PC-3 (cell line): ENCODE measurements at regions not wholly inside any gene's neighbourhood (a gene's known extent, or its start where the extent isn't known, plus 50 kb on each side); places are given as distances from the start of the nearest gene placed in this dataset.
A peak's percentile ranks its signal among the peaks of the same experiment; 100 is the strongest.

ENCODE experiments used
- ATAC-seq: fragments of 200-7000 bp; cut with Tn5 transposase; 2 replicates; pipeline ENCODE4 v1.9.1; 2020; ENCODE audit warnings: mild to moderate bottlenecking, moderate library complexity
- BruUV-seq: library from RNA; stranded (reverse); fragments of 400-500 nt; replicated peaks from 2 replicates; lab custom pipeline; 2021; lab: Mats Ljungman, UMichigan
- CTCF ChIA-PET: fragments of 300-600 bp; sonication (Branson Sonifier 250); formaldehyde crosslinking; loops from one replicate; lab custom pipeline; 2022; ENCODE audit warnings: antibody characterized with exemption; lab: Charles Lee
- POLR2A ChIA-PET: fragments of 300-600 bp; sonication (Branson Sonifier 250); formaldehyde crosslinking; loops from one replicate; lab custom pipeline; 2022; ENCODE audit warnings: antibody characterized with exemption; ENCODE audit not compliant: unreplicated experiment; lab: Charles Lee
- DNase-seq: peaks from one replicate; pipeline ENCODE4 v3.0.0-alpha.2; 2015
- H2AFZ ChIP-seq: fragments of 300-600 bp; sonication (generic); 2 replicates; pipeline ENCODE4 v1.6.0; 2016; ENCODE audit warnings: antibody characterized with exemption, low read length
- H3F3A ChIP-seq: fragments of 300-600 bp; sonication (generic); one replicate; pipeline ENCODE4 v1.6.0; 2017; ENCODE audit warnings: antibody characterized with exemption, low read length, control low read depth, mild to moderate bottlenecking; ENCODE audit not compliant: unreplicated experiment
- H3K27ac ChIP-seq: fragments of 300-600 bp; sonication (generic); 2 replicates; pipeline ENCODE4 v1.5.1; 2016; ENCODE audit warnings: mild to moderate bottlenecking, low read length
- H3K27me3 ChIP-seq: fragments of 300-600 bp; sonication (generic); 2 replicates; pipeline ENCODE4 v1.6.1; 2016; ENCODE audit warnings: low read length, mixed read lengths
- H3K36me3 ChIP-seq: fragments of 300-600 bp; sonication (generic); 2 replicates; pipeline ENCODE4 v1.6.1; 2016; ENCODE audit warnings: low read depth, mixed run types, low read length, mixed read lengths
- H3K4me1 ChIP-seq: fragments of 300-600 bp; sonication (generic); 2 replicates; pipeline ENCODE4 v1.5.1; 2016; ENCODE audit warnings: low read length; ENCODE audit not compliant: insufficient read depth
- H3K4me2 ChIP-seq: fragments of 300-600 bp; sonication (generic); 2 replicates; pipeline ENCODE4 v1.6.0; 2016; ENCODE audit warnings: low read length
- H3K4me3 ChIP-seq: fragments of 300-600 bp; sonication (generic); 2 replicates; pipeline ENCODE4 v1.5.1; 2016; ENCODE audit warnings: mild to moderate bottlenecking, low read length, mixed read lengths
- H3K79me2 ChIP-seq: fragments of 300-600 bp; sonication (generic); 2 replicates; pipeline ENCODE4 v1.6.1; 2017; ENCODE audit warnings: low read length, mixed read lengths
- H3K9ac ChIP-seq: fragments of 300-600 bp; sonication (generic); 2 replicates; pipeline ENCODE4 v1.6.0; 2016; ENCODE audit warnings: mild to moderate bottlenecking, low read length
- H3K9me2 ChIP-seq: fragments of 300-600 bp; sonication (generic); replicated peaks from 2 replicates; pipeline ENCODE4 v1.6.1; 2016; ENCODE audit warnings: mixed run types, low read length, mixed read lengths
- H3K9me3 ChIP-seq: fragments of 300-600 bp; sonication (generic); 2 replicates; pipeline ENCODE4 v1.6.1; 2016; ENCODE audit warnings: low read length, mixed read lengths
- H4K20me1 ChIP-seq: fragments of 300-600 bp; sonication (generic); 2 replicates; pipeline ENCODE4 v1.6.1; 2016; ENCODE audit warnings: low read length, mixed read lengths
- EZH2 ChIP-seq: fragments of 300-600 bp; sonication (generic); IDR thresholded peaks from one replicate; pipeline ENCODE4 v1.6.1; 2017; ENCODE audit warnings: antibody characterized with exemption, mild to moderate bottlenecking, low read length; ENCODE audit not compliant: unreplicated experiment
- EZH2phosphoT487 ChIP-seq: fragments of 300-600 bp; sonication (generic); IDR thresholded peaks from 2 replicates; pipeline ENCODE4 v1.6.1; 2018; ENCODE audit warnings: mild to moderate bottlenecking, antibody characterized with exemption, low read length, borderline replicate concordance
- intact Hi-C: fragments of 100-400 bp; cut with micrococcal nuclease; formaldehyde crosslinking; loops from 2 replicates; pipeline ENCODE4 v1.9.0; 2023
- TF ChIP-seq, protein P1 (sequence below): fragments of 300-600 bp; sonication (generic); conservative IDR thresholded peaks from 2 replicates; pipeline ENCODE4 v1.5.1; 2017; ENCODE audit warnings: antibody characterized with exemption, low read depth, mild to moderate bottlenecking, low read length

DNA sequence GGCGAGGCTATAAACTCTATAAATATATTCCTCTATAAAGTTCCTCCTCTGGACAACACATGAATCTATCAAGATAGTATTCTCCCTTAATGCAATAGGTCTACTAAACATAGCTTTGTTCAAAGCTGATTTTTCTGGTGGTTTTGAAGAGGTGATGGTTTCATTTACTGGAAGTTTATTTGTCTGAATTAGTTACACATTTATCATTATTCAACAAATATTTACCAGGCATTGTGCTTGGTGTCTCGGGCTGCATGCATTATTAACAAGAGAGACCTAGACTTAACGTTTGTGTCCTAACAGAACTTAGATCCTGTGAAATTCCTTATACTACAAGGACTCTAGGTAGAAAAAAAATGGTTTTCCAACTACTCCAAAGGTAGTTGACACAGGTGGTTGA is 511.4 kb upstream of the B3GALT2 start:
- H3K4me3 ChIP-seq: no peak overlapping the region
- H3K4me1 ChIP-seq: peaks cover 17% of the 10 kb centered on the region
- ChIA-PET CTCF (no interaction called here), POLR2A (no interaction called here)
- TF ChIP-seq, protein P1, sequence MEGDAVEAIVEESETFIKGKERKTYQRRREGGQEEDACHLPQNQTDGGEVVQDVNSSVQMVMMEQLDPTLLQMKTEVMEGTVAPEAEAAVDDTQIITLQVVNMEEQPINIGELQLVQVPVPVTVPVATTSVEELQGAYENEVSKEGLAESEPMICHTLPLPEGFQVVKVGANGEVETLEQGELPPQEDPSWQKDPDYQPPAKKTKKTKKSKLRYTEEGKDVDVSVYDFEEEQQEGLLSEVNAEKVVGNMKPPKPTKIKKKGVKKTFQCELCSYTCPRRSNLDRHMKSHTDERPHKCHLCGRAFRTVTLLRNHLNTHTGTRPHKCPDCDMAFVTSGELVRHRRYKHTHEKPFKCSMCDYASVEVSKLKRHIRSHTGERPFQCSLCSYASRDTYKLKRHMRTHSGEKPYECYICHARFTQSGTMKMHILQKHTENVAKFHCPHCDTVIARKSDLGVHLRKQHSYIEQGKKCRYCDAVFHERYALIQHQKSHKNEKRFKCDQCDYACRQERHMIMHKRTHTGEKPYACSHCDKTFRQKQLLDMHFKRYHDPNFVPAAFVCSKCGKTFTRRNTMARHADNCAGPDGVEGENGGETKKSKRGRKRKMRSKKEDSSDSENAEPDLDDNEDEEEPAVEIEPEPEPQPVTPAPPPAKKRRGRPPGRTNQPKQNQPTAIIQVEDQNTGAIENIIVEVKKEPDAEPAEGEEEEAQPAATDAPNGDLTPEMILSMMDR: no peak
- no peak for TF ChIP-seq EZH2
- TF ChIP-seq EZH2phosphoT487: no peak
- no peaks in the 10 kb centered on the region for H3K9me2 ChIP-seq
- no peak overlapping the region for H3K27ac ChIP-seq
- H2AFZ ChIP-seq: no peak overlapping the region
- DNase-seq (no peak), ATAC-seq (no peak)
- no peak overlapping the region for H3K4me2 ChIP-seq
- intact Hi-C loops: no loop called here
- no TSS peak for BruUV-seq
- no peaks in the 10 kb centered on the region for H3K36me3 ChIP-seq
- H3K79me2 ChIP-seq: no peaks in the 10 kb centered on the region
- H3F3A ChIP-seq: no peaks in the 10 kb centered on the region
- H3K27me3 ChIP-seq: no peaks in the 10 kb centered on the region
- no peaks in the 10 kb centered on the region for H3K9me3 ChIP-seq
- H4K20me1 ChIP-seq: no peaks in the 10 kb centered on the region
- H3K9ac ChIP-seq: no peak overlapping the region

DNA sequence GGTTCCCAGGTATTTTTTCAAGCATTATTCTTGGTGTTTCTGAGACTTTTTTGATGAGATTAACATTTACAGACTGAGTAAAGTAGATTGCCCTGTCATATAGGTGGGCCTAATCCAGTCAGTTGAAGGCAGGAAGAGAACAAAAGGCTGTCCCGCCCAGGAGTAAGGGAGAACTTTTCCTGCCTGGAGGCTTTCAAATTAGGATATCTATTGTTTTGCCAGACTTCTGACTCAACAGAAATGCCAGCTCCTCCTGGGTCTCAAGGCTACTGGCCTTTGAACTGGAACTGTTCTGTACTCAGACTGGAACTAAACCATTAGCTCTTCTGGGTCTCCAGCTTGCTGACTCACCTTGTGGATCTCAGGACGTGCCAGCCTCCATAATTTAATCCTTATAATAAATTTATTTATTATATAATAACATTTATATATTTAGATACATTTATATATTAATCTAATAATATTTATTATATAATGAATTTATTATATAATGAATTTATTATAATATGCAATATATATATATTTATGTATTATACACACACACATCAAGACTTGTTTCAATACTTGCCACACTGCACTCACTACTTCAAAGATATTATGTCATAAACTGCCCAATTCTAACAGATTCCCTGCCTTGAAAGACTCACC is 510.8 kb upstream of the B3GALT2 start:
- no peaks in the 10 kb centered on the region for H3F3A ChIP-seq
- H3K9ac ChIP-seq: no peak overlapping the region
- H3K79me2 ChIP-seq: no peaks in the 10 kb centered on the region
- H3K27me3 ChIP-seq: no peaks in the 10 kb centered on the region
- DNase-seq (peak; percentile 5), ATAC-seq (no peak)
- H4K20me1 ChIP-seq: no peaks in the 10 kb centered on the region
- H3K4me3 ChIP-seq: no peak overlapping the region
- no TSS peak for BruUV-seq
- no peaks in the 10 kb centered on the region for H3K9me3 ChIP-seq
- H3K36me3 ChIP-seq: no peaks in the 10 kb centered on the region
- no peak overlapping the region for H3K4me2 ChIP-seq
- CTCF ChIA-PET: no interaction called here
- peaks cover 17% of the 10 kb centered on the region for H3K4me1 ChIP-seq
- POLR2A ChIA-PET: no interaction called here
- no peak overlapping the region for H3K27ac ChIP-seq
- intact Hi-C loops: no loop called here
- H2AFZ ChIP-seq: no peak overlapping the region
- TF ChIP-seq EZH2 (no peak), EZH2phosphoT487 (no peak)
- TF ChIP-seq, protein P1: no peak
- no peaks in the 10 kb centered on the region for H3K9me2 ChIP-seq

DNA sequence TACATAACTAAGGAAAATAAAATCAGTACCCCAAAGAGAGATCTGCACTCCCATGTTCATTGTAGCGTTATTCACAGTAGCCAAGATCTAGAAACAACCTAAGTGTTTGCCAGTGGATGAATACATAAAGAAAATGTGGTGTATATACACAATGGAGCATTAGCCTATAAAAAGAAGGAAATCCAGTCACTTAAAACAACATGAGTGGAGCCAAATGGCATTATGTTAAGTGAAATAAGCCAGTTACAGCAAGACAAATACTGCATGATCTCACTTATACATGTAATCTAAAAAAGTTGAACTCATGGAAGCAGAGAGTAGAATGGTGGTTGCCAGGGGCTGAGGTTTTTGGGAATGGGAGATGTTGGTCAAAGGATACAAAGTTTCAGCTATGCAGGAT is 508.3 kb upstream of the B3GALT2 start:
- ChIA-PET CTCF (no interaction called here), POLR2A (interaction anchor here (0.6 kb wide), 1 partner anchor 439 kb away, joined by 3 read pairs; no protein-coding TSS in a partner anchor)
- no TSS peak for BruUV-seq
- intact Hi-C loops: no loop called here
- no peak overlapping the region for H3K9ac ChIP-seq
- no peaks in the 10 kb centered on the region for H3K36me3 ChIP-seq
- ATAC-seq (0 out of 2 replicates have a peak, but pooled peaks have one; percentile 22), DNase-seq (peak; percentile 8)
- no peaks in the 10 kb centered on the region for H3K79me2 ChIP-seq
- H2AFZ ChIP-seq: no peak overlapping the region
- no peaks in the 10 kb centered on the region for H3F3A ChIP-seq
- no peaks in the 10 kb centered on the region for H4K20me1 ChIP-seq
- H3K4me1 ChIP-seq: no peaks in the 10 kb centered on the region
- H3K4me3 ChIP-seq: no peak overlapping the region
- no peaks in the 10 kb centered on the region for H3K27me3 ChIP-seq
- H3K9me2 ChIP-seq: no peaks in the 10 kb centered on the region
- no peak for TF ChIP-seq EZH2
- TF ChIP-seq, protein P1: no peak
- H3K27ac ChIP-seq: no peak overlapping the region
- no peaks in the 10 kb centered on the region for H3K9me3 ChIP-seq
- H3K4me2 ChIP-seq: no peak overlapping the region
